ENCODE measurements at regions not wholly inside any gene's neighbourhood (a gene's known extent, or its start where the extent isn't known, plus 50 kb on each side); places are given as distances from the start of the nearest gene placed in this dataset.

GRCh38 chr13:58051396-58051795 lies 419.9 kb downstream of the PCDH17 start:
- no peak for DNase-seq (ENCODE audit: low spot score)

GRCh38 chr13:58051807-58052375 lies 420.3 kb downstream of the PCDH17 start:
- no peak for DNase-seq (ENCODE audit: low spot score)

GRCh38 chr13:58056426-58056825 lies 424.9 kb downstream of the PCDH17 start:
- DNase-seq (ENCODE audit: low spot score), result no peak

- DNase-seq (ENCODE audit: low spot score), result no peak
These were observed 428.1 kb downstream of the PCDH17 start for GRCh38 chr13:58059624-58060023.

GRCh38 chr13:58080806-58081205 lies 449.3 kb downstream of the PCDH17 start:
- no peak for DNase-seq (ENCODE audit: low spot score)

GRCh38 chr13:58081301-58081820 lies 449.8 kb downstream of the PCDH17 start:
- DNase-seq (ENCODE audit: low spot score), result no peak

GRCh38 chr13:58083064-58083463 lies 451.5 kb downstream of the PCDH17 start:
- no peak for DNase-seq (ENCODE audit: low spot score)

- no peak for DNase-seq (ENCODE audit: low spot score)
These were observed 453.7 kb downstream of the PCDH17 start for GRCh38 chr13:58085274-58085673.

- no peak for DNase-seq (ENCODE audit: low spot score)
These were observed 454.3 kb downstream of the PCDH17 start for GRCh38 chr13:58085819-58086218.

- no peak for DNase-seq (ENCODE audit: low spot score)
These were observed 456.0 kb downstream of the PCDH17 start for GRCh38 chr13:58087566-58087965.

- DNase-seq (ENCODE audit: low spot score), result no peak
These were observed 461.9 kb downstream of the PCDH17 start for GRCh38 chr13:58093394-58093793.

GRCh38 chr13:58097831-58098230 lies 466.3 kb downstream of the PCDH17 start:
- DNase-seq (ENCODE audit: low spot score), result peak; percentile 5

GRCh38 chr13:58119351-58119750 lies 487.8 kb downstream of the PCDH17 start:
- DNase-seq (ENCODE audit: low spot score), result no peak

GRCh38 chr13:58119804-58120203 lies 488.3 kb downstream of the PCDH17 start:
- no peak for DNase-seq (ENCODE audit: low spot score)

- DNase-seq (ENCODE audit: low spot score), result no peak
These were observed 495.0 kb downstream of the PCDH17 start for GRCh38 chr13:58126496-58126895.

GRCh38 chr13:58134012-58134411 lies 502.5 kb downstream of the PCDH17 start:
- DNase-seq (ENCODE audit: low spot score), result no peak

GRCh38 chr13:58134525-58134924 lies 503.0 kb downstream of the PCDH17 start:
- DNase-seq (ENCODE audit: low spot score), result no peak

GRCh38 chr13:58142952-58143351 lies 511.4 kb downstream of the PCDH17 start:
- DNase-seq (ENCODE audit: low spot score), result no peak

GRCh38 chr13:58144616-58145015 lies 513.1 kb downstream of the PCDH17 start:
- no peak for DNase-seq (ENCODE audit: low spot score)

- DNase-seq (ENCODE audit: low spot score), result no peak
These were observed 519.9 kb downstream of the PCDH17 start for GRCh38 chr13:58151452-58151851.

- DNase-seq (ENCODE audit: low spot score), result no peak
These were observed 529.4 kb downstream of the PCDH17 start for GRCh38 chr13:58160980-58161379.

GRCh38 chr13:58165617-58166016 lies 534.1 kb downstream of the PCDH17 start:
- DNase-seq (ENCODE audit: low spot score), result no peak

- no peak for DNase-seq (ENCODE audit: low spot score)
These were observed 549.6 kb downstream of the PCDH17 start for GRCh38 chr13:58181111-58181510.

GRCh38 chr13:58187881-58188280 lies 556.3 kb downstream of the PCDH17 start:
- DNase-seq (ENCODE audit: low spot score), result no peak

Measured in A172 (cell line).